ACC112 (cell line): ENCODE measurements at regions not wholly inside any gene's neighbourhood (a gene's known extent, or its start where the extent isn't known, plus 50 kb on each side); places are given as distances from the start of the nearest gene placed in this dataset.
"Not testable (repeated sequence)": the region's sequence is repeated elsewhere in the genome, so short reads cannot be mapped to it uniquely, and the experiment has no call there.

Experiments used
- H2AFZ ChIP-seq: fragments of 200-600 bp; sonication (generic); one replicate; pipeline ENCODE4 v1.6.0; 2017; ENCODE audit warnings: antibody characterized with exemption, low read length; ENCODE audit not compliant: unreplicated experiment
- H3K27ac ChIP-seq: fragments of 200-600 bp; sonication (generic); 2 replicates; pipeline ENCODE4 v1.5.1; 2014; ENCODE audit warnings: low read depth, mild to moderate bottlenecking, antibody characterized with exemption, low read length, moderate library complexity
- H3K27me3 ChIP-seq: fragments of 200-600 bp; sonication (generic); 2 replicates; pipeline ENCODE4 v1.6.1; 2014; ENCODE audit warnings: mild to moderate bottlenecking, antibody characterized with exemption, low read length, moderate library complexity, mixed read lengths; ENCODE audit not compliant: insufficient read depth
- H3K36me3 ChIP-seq: fragments of 200-600 bp; sonication (generic); 2 replicates; pipeline ENCODE4 v1.6.1; 2016; ENCODE audit warnings: mild to moderate bottlenecking, antibody characterized with exemption, low read length, moderate library complexity, mixed read lengths; ENCODE audit not compliant: insufficient read depth
- H3K4me1 ChIP-seq: fragments of 200-600 bp; sonication (generic); one replicate; pipeline ENCODE4 v1.6.1; 2016; ENCODE audit warnings: low read length, mixed read lengths; ENCODE audit not compliant: insufficient read depth, unreplicated experiment, control insufficient read depth
- H3K4me3 ChIP-seq: fragments of 200-600 bp; sonication (generic); 2 replicates; pipeline ENCODE4 v1.5.1; 2014; ENCODE audit warnings: mild to moderate bottlenecking, low read depth, low read length
- H3K79me2 ChIP-seq: fragments of 200-600 bp; sonication (generic); one replicate; pipeline ENCODE4 v1.6.0; 2016; ENCODE audit warnings: low read length; ENCODE audit not compliant: control insufficient read depth, unreplicated experiment, insufficient read depth

- Histone ChIP-seq H2AFZ (peak overlapping the region; percentile 48), H3K4me1 (peaks cover 32% of the 10 kb centered on the region), H3K4me3 (0 out of 2 replicates have a peak overlapping the region, but pooled peaks have one; percentile 1), H3K27me3 (no peaks in the 10 kb centered on the region), H3K36me3 (no peaks in the 10 kb centered on the region), H3K27ac (peak overlapping the region; percentile 68), H3K79me2 (no peaks in the 10 kb centered on the region)
Measured at GRCh38 chr12:27162229-27162537, 79.8 kb upstream of the C12orf71 start.

- Histone ChIP-seq H3K27ac (peak overlapping the region; percentile 68), H2AFZ (no peak overlapping the region), H3K4me3 (no peak overlapping the region; the same call in 1 of the 2 replicates), H3K27me3 (no peaks in the 10 kb centered on the region), H3K36me3 (no peaks in the 10 kb centered on the region), H3K4me1 (peaks cover 32% of the 10 kb centered on the region), H3K79me2 (no peaks in the 10 kb centered on the region)
Measured at GRCh38 chr12:27163048-27163715, 80.8 kb upstream of the C12orf71 start.

GRCh38 chr12:27163894-27164293 is 80.2 kb upstream of the STK38L start:
- peak overlapping the region; percentile 41; the same call in 1 of the 2 replicates for H3K27ac ChIP-seq
- H3K4me1 ChIP-seq = peaks cover 32% of the 10 kb centered on the region
- H2AFZ ChIP-seq = no peak overlapping the region
- H3K36me3 ChIP-seq = no peaks in the 10 kb centered on the region
- no peaks in the 10 kb centered on the region for H3K79me2 ChIP-seq
- H3K27me3 ChIP-seq = no peaks in the 10 kb centered on the region
- no peak overlapping the region for H3K4me3 ChIP-seq

DNA sequence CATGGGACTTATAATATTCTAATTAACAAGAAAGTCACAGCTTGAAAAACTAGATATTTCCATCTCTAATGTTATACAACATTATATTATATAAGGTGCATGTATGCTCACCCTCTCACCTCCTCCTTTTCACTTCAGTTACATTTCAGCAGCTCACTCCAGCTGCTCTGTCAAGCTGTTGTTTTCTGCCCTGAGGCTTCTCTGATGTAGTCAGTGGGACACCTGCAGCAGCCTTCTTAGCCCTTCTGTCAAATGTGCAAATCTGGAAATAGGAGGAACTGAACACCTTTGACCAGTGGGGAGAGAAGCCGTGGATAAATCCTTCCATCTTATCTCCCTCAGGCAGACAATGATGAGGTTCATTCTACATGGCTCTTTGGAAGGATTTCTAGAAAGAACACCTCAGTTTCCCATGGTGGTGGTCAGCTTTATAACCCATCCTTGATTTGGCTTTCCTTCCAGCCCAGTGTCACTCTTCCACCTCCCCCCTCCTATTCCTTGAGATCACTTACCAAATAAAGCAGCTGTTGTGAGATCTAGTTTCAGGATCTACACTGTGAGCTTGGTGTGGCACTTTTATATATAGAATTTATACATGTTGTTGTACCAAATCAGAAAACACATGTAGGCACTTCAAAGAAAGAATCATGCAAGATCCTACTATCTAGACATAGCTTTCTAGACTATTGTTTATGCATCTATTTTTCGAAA is 79.6 kb upstream of the STK38L start:
- Histone ChIP-seq H3K4me1 (peaks cover 32% of the 10 kb centered on the region), H2AFZ (no peak overlapping the region), H3K36me3 (no peaks in the 10 kb centered on the region), H3K4me3 (no peak overlapping the region), H3K27me3 (no peaks in the 10 kb centered on the region), H3K27ac (no peak overlapping the region), H3K79me2 (no peaks in the 10 kb centered on the region)

- not testable (repeated sequence) for H3K4me3 ChIP-seq, H3K27ac ChIP-seq, H3K36me3 ChIP-seq, H3K27me3 ChIP-seq, H2AFZ ChIP-seq, H3K79me2 ChIP-seq
- H3K4me1 ChIP-seq = peaks cover 31% of the 10 kb centered on the region
Measured at GRCh38 chr12:27165958-27166357, 78.1 kb upstream of the STK38L start.

- H2AFZ ChIP-seq, H3K36me3 ChIP-seq, H3K79me2 ChIP-seq, H3K27ac ChIP-seq, H3K27me3 ChIP-seq, H3K4me3 ChIP-seq: not testable (repeated sequence)
- peaks cover 11% of the 10 kb centered on the region for H3K4me1 ChIP-seq
Measured at GRCh38 chr12:27171494-27171893, 72.6 kb upstream of the STK38L start.

DNA sequence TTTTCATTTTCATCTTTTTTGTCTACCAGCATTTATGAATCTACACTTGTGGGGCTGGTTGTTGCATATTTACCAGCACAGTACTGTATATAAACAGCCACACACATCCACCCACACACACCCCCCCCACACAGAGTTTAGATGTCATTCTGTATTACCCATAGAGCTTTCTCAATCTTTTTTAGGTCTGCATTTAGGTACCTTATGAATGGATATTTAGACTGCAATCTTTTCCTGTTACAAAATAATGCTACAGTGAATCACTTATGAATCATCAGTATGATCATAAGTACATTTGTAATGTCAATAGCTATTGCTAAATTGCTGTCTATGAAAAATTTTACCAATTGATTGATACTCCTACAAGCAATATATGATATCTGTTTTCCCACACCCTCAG is 67.3 kb upstream of the STK38L start:
- peaks cover 55% of the 10 kb centered on the region for H3K4me1 ChIP-seq
- no peaks in the 10 kb centered on the region for H3K36me3 ChIP-seq
- no peaks in the 10 kb centered on the region for H3K27me3 ChIP-seq
- peak overlapping the region; percentile 77 for H3K27ac ChIP-seq
- 0 out of 2 replicates have a peak overlapping the region, but pooled peaks have one; percentile 8 for H3K4me3 ChIP-seq
- no peak overlapping the region for H2AFZ ChIP-seq
- no peaks in the 10 kb centered on the region for H3K79me2 ChIP-seq

DNA sequence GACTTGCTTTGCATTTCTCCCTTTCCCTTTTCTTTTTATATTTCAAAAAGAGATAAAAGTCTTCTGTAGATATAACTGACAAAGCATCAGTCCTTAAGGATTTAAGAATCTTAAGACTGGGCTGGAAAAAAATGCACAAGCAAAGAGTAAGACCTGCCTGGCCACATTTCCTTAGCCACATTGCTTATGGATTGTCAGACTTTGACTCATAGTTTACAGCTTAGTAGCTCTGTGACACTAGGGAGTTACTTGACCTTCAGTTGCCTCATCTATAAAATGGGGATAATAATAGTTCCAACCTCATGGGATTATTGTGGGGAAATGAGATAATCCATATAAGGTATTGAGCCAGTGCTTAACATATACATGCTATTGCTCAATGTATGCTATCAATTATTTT is 66.4 kb upstream of the STK38L start:
- no peaks in the 10 kb centered on the region for H3K27me3 ChIP-seq
- no peaks in the 10 kb centered on the region for H3K79me2 ChIP-seq
- H3K36me3 ChIP-seq = no peaks in the 10 kb centered on the region
- H2AFZ ChIP-seq = no peak overlapping the region
- H3K4me3 ChIP-seq = 0 out of 2 replicates have a peak overlapping the region, but pooled peaks have one; percentile 8
- peaks cover 55% of the 10 kb centered on the region for H3K4me1 ChIP-seq
- H3K27ac ChIP-seq = peak overlapping the region; percentile 77

DNA sequence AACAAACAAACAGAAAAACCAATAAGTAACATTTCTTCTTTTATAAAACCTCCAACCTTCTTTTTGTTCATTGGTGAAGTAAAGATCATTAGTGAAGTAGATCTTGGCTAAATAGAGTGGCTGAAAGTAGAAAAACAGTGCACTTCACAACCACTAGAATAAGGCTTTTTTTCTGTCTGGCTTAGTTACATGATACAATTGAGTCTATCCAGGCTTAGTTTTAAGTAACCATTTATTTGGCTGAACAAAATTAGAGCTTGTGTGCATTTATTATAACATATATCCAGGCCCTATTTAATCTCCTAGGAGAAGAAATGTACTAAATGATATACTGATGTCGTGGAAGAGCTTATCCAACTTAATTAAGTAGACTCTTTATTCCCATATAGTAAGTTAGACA is 65.8 kb upstream of the STK38L start:
- Histone ChIP-seq H3K4me3 (no peak overlapping the region), H2AFZ (no peak overlapping the region), H3K79me2 (no peaks in the 10 kb centered on the region), H3K27me3 (no peaks in the 10 kb centered on the region), H3K36me3 (no peaks in the 10 kb centered on the region), H3K4me1 (peaks cover 55% of the 10 kb centered on the region), H3K27ac (peak overlapping the region; percentile 77)

DNA sequence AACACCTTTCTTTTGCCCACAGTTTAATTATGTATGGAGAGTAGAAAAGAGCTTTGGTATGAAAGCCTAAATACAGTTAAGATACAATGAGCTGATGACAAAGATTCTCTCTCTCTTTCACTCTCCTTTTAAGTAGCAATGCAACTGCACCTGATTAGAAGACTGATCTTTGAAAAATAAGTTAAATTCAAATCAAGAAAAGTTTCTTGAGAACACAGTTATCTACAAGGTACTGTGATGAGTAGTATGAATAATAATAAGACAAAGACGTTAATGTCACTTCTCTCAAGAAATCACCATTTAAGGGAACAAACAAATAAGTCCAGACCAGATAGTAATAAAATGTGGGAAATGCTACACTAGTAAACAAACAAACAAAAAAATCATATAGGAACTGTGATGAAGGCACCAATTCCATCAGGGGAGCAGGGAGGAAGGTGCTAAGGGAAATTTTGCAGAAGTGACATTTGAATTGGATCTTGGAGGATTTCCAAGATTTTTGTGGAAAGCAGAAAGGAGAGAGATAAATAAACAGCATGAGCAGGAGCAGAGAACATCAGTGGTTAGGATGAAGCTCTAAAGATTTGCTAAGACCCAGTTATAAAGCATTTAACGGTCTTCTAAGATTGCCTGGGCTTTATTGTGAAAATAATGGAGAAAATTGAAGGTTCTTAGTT is 65.2 kb upstream of the STK38L start:
- Histone ChIP-seq H3K4me3 (peak overlapping the region; percentile 40; the same call in 1 of the 2 replicates), H3K27ac (peak overlapping the region; percentile 51)

More for the DNA sequence above, 65.2 kb upstream of the STK38L start:
- Histone ChIP-seq H3K27me3 (no peaks in the 10 kb centered on the region), H3K36me3 (no peaks in the 10 kb centered on the region), H2AFZ (no peak overlapping the region), H3K79me2 (no peaks in the 10 kb centered on the region), H3K4me1 (peaks cover 55% of the 10 kb centered on the region)
